ENCODE measurements at regions not wholly inside any gene's neighbourhood (a gene's known extent, or its start where the extent isn't known, plus 50 kb on each side); places are given as distances from the start of the nearest gene placed in this dataset.

- no peak overlapping the region for H3K4me3 ChIP-seq (ENCODE audit: low read length)
- TF ChIP-seq, protein P1, sequence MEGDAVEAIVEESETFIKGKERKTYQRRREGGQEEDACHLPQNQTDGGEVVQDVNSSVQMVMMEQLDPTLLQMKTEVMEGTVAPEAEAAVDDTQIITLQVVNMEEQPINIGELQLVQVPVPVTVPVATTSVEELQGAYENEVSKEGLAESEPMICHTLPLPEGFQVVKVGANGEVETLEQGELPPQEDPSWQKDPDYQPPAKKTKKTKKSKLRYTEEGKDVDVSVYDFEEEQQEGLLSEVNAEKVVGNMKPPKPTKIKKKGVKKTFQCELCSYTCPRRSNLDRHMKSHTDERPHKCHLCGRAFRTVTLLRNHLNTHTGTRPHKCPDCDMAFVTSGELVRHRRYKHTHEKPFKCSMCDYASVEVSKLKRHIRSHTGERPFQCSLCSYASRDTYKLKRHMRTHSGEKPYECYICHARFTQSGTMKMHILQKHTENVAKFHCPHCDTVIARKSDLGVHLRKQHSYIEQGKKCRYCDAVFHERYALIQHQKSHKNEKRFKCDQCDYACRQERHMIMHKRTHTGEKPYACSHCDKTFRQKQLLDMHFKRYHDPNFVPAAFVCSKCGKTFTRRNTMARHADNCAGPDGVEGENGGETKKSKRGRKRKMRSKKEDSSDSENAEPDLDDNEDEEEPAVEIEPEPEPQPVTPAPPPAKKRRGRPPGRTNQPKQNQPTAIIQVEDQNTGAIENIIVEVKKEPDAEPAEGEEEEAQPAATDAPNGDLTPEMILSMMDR (IDR thresholded peaks at IDR 0.05; ENCODE audit: insufficient read depth, low read depth, low read length, missing control alignments): peak; percentile 14
- DNase-seq (ENCODE audit: low read depth): peak; percentile 17
These were observed 302.7 kb downstream of the GPM6A start for GRCh38 chr4:175509320-175509719.

DNA sequence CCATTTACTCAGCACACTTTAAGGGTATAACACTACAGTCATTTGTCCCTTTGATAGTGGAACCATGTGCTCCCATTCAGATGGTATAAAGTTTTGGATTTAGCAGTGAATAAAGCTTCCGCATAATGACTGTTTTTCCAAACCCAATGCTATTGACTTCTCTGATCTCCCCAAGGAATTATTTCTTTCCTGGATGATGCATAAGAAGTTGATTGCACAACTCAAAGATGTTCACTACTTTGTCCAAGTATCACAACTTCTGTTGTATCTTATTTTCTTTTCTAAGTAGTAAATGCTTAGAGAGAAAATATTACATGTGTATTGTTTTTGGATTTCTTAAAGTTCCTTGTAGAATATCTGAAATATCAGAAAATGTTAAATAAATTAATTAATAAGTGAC lies 300.2 kb downstream of the GPM6A start:
- TF ChIP-seq, protein P1 (IDR thresholded peaks at IDR 0.05; ENCODE audit: insufficient read depth, low read depth, low read length, missing control alignments): no peak
- no peak for DNase-seq (ENCODE audit: low read depth)
- H3K4me3 ChIP-seq (ENCODE audit: low read length): no peak overlapping the region

- TF ChIP-seq, protein P1 (IDR thresholded peaks at IDR 0.05; ENCODE audit: insufficient read depth, low read depth, low read length, missing control alignments): no peak
- no peak for DNase-seq (ENCODE audit: low read depth)
- no peak overlapping the region for H3K4me3 ChIP-seq (ENCODE audit: low read length)
These were observed 297.9 kb downstream of the GPM6A start for GRCh38 chr4:175514174-175514573.

DNA sequence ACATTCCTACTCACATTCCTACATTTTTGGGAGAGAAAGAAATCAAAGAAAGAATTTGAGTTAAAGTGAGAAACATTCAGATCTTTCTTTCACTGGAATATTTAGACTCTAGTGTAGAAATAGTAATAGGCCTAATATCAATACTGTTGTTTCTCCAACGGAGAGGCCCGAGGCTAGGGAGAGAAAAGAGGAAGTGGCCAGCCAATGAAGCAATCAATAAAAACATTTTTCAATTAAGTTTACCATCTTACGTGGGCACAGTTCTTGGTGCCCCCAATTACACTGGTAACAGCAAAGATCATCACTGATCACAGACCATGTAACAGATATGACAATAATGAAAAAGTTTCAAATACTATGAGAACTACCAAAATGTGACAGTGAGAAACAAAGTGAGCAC lies 281.4 kb downstream of the GPM6A start:
- TF ChIP-seq, protein P1 (IDR thresholded peaks at IDR 0.05; ENCODE audit: insufficient read depth, low read depth, low read length, missing control alignments): no peak
- no peak for DNase-seq (ENCODE audit: low read depth)

GRCh38 chr4:175531405-175532091 lies 280.5 kb downstream of the GPM6A start:
- DNase-seq (ENCODE audit: low read depth): peak; percentile 46
- TF ChIP-seq, protein P1 (IDR thresholded peaks at IDR 0.05; ENCODE audit: insufficient read depth, low read depth, low read length, missing control alignments): no peak
- H3K4me3 ChIP-seq (ENCODE audit: low read length): no peak overlapping the region

More for the DNA sequence above, 281.4 kb downstream of the GPM6A start:
- no peak overlapping the region for H3K4me3 ChIP-seq (ENCODE audit: low read length)

DNA sequence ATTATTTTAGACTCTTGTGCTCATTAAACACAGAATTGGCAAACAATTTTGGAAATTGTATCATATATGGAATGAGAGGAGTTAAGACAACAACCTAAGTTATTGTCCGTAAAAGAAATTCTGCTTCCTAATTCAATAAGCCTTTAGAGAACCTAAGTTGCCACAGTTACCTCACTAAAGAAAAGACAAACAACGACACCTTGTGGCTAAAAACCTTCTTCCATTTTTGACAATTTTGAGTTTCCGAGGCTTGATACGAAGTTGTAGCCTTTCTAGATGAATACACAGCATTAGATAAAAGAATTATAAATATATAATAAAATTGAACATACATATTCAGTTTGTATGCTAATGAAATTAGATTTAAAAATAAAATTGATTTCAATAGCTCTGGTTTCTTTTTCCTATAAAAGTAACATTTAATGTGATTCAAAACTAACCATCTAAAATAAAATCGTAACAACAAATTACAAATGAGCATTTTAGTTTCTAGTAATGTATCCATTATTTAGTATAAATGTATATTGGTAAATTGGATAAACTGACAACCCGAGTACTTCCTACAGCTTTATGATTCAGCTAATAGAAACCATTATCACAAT lies 275.1 kb downstream of the GPM6A start:
- TF ChIP-seq, protein P1 (IDR thresholded peaks at IDR 0.05; ENCODE audit: insufficient read depth, low read depth, low read length, missing control alignments): peak; percentile 49
- DNase-seq (ENCODE audit: low read depth): peak; percentile 69
- no peak overlapping the region for H3K4me3 ChIP-seq (ENCODE audit: low read length)

DNA sequence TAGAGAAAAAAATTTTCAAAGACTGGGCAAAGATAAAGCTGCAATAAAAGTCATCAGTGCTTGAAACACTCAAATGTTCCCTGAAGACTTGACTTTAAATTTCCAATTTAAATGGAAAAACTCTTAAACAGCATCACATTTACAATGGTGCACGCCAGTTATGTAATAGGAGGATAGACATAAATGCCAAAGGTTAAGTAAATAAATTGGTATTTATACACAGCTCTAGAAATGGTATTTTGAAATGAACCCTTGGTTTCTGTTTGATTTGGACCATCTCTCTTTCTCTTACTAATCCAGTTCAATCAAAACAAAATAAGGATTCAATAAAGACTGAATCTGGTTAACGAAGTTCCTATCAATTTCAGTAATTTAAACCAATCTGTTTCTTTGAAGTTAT lies 272.6 kb downstream of the GPM6A start:
- TF ChIP-seq, protein P1 (IDR thresholded peaks at IDR 0.05; ENCODE audit: insufficient read depth, low read depth, low read length, missing control alignments): no peak
- H3K4me3 ChIP-seq (ENCODE audit: low read length): no peak overlapping the region
- no peak for DNase-seq (ENCODE audit: low read depth)

Measured in epithelial cell of esophagus (primary cell).